Fibroblast of lung (primary cell): ENCODE measurements at regions not wholly inside any gene's neighbourhood (a gene's known extent, or its start where the extent isn't known, plus 50 kb on each side); places are given as distances from the start of the nearest gene placed in this dataset.

Source experiments
- DNase-seq, 2 donors: peaks; one replicate each; pipeline versions ENCODE4 v3.0.0 to v3.0.0-alpha.2; 2010; ENCODE audit warnings: low read depth in 2 of 2
- H2AFZ ChIP-seq: 2 replicates; pipeline ENCODE4 v1.5.1; 2012; ENCODE audit warnings: low read length, control low read depth, inconsistent platforms
- H3K27ac ChIP-seq: 2 replicates; pipeline ENCODE4 v1.5.1; 2011; ENCODE audit warnings: low read length, control low read depth; ENCODE audit not compliant: insufficient read depth
- H3K27me3 ChIP-seq: 2 replicates; pipeline ENCODE4 v1.5.1; 2011; ENCODE audit warnings: mild to moderate bottlenecking, low read length; ENCODE audit not compliant: control insufficient read depth, insufficient read depth
- H3K36me3 ChIP-seq: 2 replicates; pipeline ENCODE4 v1.5.1; 2011; ENCODE audit warnings: low read length; ENCODE audit not compliant: control insufficient read depth, insufficient read depth
- H3K4me1 ChIP-seq: 2 replicates; pipeline ENCODE4 v1.5.1; 2011; ENCODE audit warnings: low read length; ENCODE audit not compliant: control insufficient read depth, insufficient read depth; ENCODE audit errors: extremely low read depth
- H3K4me2 ChIP-seq: 2 replicates; pipeline ENCODE4 v1.5.1; 2011; ENCODE audit warnings: low read length, control low read depth; ENCODE audit not compliant: insufficient read depth; ENCODE audit errors: extremely low read depth
- H3K4me3 ChIP-seq, 4 experiments: fragments of 200-600 bp in 1 of 4; sonication (generic) in 1 of 4; replicated peaks in 1 of 4; 2 replicates each; pipeline ENCODE4 v1.5.1; 2011 to 2016; ENCODE audit warnings: low read length in 4 of 4, low read depth in 3 of 4, mild to moderate bottlenecking in 3 of 4, control low read depth in 2 of 4, inconsistent platforms in 1 of 4, mixed read lengths in 1 of 4; ENCODE audit not compliant: insufficient read depth in 1 of 4; ENCODE audit errors: control extremely low read depth in 1 of 4
- H3K79me2 ChIP-seq: 2 replicates; pipeline ENCODE4 v1.5.1; 2012; ENCODE audit warnings: mild to moderate bottlenecking, low read length, inconsistent platforms; ENCODE audit not compliant: control insufficient read depth, insufficient read depth
- H3K9ac ChIP-seq: 2 replicates; pipeline ENCODE4 v1.5.1; 2011; ENCODE audit warnings: mild to moderate bottlenecking, low read length, control low read depth; ENCODE audit not compliant: insufficient read depth
- H3K9me3 ChIP-seq: 2 replicates; pipeline ENCODE4 v1.5.1; 2012; ENCODE audit warnings: low read depth, low read length; ENCODE audit not compliant: control insufficient read depth, insufficient read depth
- H4K20me1 ChIP-seq: 2 replicates; pipeline ENCODE4 v1.5.1; 2011; ENCODE audit warnings: low read length; ENCODE audit not compliant: control insufficient read depth, insufficient read depth; ENCODE audit errors: extremely low read depth
- EZH2 ChIP-seq: IDR thresholded peaks from 2 replicates; pipeline ENCODE4 v1.5.1; 2012; ENCODE audit warnings: low read length, control low read depth, mild to moderate bottlenecking; ENCODE audit errors: missing control alignments
- TF ChIP-seq, protein P1 (sequence below), 2 donors: IDR thresholded peaks in 1 of 2; conservative IDR thresholded peaks in 1 of 2; 1 replicate in 1 of 2; 2 replicates in 1 of 2; pipeline ENCODE4 v1.5.1; 2011 to 2012; ENCODE audit warnings: low read length in 2 of 2, control low read depth in 1 of 2, inconsistent platforms in 1 of 2, low read depth in 1 of 2, mild to moderate bottlenecking in 1 of 2

DNA sequence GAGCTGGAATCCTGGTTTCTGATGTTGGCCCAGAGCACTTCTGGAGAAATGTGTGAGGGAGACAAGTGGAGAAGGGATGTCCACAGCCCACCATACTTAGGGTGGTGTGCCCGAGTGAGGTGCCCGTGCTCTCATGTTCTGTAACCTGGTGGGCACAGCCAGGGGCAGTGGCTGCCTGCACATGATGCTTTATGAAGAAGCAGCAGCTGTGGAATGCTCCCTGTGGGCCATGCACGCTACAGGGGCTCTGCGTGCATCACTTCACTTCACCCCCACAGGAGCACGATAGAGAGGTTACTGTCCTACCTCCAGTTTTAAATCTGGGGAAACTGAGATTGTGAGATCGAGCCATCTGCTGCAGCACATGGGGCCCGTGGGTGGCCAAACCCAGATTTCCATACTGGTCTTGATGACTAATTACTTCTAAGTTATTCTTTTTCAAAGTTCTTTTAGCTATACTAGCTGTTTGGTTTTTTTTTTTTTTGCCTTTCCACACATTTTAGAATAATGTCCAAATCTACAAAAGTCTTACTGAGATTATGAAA lies 441.6 kb downstream of the GADD45G start:
- Histone ChIP-seq H3K4me3 (no peak overlapping the region), H3K4me2 (no peak overlapping the region), H3K36me3 (no peaks in the 10 kb centered on the region), H3K27me3 (no peaks in the 10 kb centered on the region), H3K9me3 (no peaks in the 10 kb centered on the region), H3K9ac (no peak overlapping the region), H3K79me2 (no peaks in the 10 kb centered on the region), H2AFZ (no peak overlapping the region), H3K27ac (no peak overlapping the region), H3K4me1 (no peaks in the 10 kb centered on the region), H4K20me1 (no peaks in the 10 kb centered on the region)
- no peak for DNase-seq
- TF ChIP-seq EZH2 = no peak
- TF ChIP-seq, protein P1, sequence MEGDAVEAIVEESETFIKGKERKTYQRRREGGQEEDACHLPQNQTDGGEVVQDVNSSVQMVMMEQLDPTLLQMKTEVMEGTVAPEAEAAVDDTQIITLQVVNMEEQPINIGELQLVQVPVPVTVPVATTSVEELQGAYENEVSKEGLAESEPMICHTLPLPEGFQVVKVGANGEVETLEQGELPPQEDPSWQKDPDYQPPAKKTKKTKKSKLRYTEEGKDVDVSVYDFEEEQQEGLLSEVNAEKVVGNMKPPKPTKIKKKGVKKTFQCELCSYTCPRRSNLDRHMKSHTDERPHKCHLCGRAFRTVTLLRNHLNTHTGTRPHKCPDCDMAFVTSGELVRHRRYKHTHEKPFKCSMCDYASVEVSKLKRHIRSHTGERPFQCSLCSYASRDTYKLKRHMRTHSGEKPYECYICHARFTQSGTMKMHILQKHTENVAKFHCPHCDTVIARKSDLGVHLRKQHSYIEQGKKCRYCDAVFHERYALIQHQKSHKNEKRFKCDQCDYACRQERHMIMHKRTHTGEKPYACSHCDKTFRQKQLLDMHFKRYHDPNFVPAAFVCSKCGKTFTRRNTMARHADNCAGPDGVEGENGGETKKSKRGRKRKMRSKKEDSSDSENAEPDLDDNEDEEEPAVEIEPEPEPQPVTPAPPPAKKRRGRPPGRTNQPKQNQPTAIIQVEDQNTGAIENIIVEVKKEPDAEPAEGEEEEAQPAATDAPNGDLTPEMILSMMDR (conservative IDR thresholded peaks at IDR 0.05 in 1 of 2, IDR thresholded peaks at IDR 0.05 in 1 of 2; ENCODE audit: low read depth in 1 of 2, low read length in 2 of 2) = no peak

DNA sequence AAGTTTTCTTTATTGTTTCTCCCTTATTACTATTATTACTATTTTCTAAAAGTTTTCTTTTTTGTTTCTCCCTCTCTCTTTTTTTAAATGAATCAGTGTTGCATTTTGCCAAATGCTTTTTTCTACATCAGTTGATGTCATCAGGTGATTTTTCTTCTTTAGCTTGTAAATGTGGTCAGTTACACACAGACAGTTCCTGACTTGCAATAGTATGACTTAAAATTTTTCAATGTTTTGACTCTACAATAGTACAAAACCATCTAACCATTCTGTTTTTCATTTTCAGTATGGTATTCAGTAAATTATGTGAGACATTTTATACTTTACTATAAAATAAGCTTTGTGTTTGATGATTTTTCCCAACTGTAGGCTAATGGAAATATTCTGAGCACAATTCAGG lies 443.0 kb downstream of the GADD45G start:
- Histone ChIP-seq H3K9me3 (no peaks in the 10 kb centered on the region), H3K9ac (no peak overlapping the region), H3K36me3 (no peaks in the 10 kb centered on the region), H3K4me1 (no peaks in the 10 kb centered on the region), H3K27me3 (no peaks in the 10 kb centered on the region), H3K79me2 (no peaks in the 10 kb centered on the region), H4K20me1 (no peaks in the 10 kb centered on the region), H3K4me2 (no peak overlapping the region), H3K27ac (no peak overlapping the region), H2AFZ (no peak overlapping the region), H3K4me3 (no peak overlapping the region)
- TF ChIP-seq, protein P1 (conservative IDR thresholded peaks at IDR 0.05 in 1 of 2, IDR thresholded peaks at IDR 0.05 in 1 of 2; ENCODE audit: low read depth in 1 of 2, low read length in 2 of 2) = no peak
- no peak for TF ChIP-seq EZH2
- no peak for DNase-seq

GRCh38 chr9:90052366-90052765 lies 447.6 kb downstream of the GADD45G start:
- H3K4me2 ChIP-seq = no peak overlapping the region
- H3K9me3 ChIP-seq = no peaks in the 10 kb centered on the region
- no peak for DNase-seq
- H2AFZ ChIP-seq = no peak overlapping the region
- TF ChIP-seq, protein P1 (conservative IDR thresholded peaks at IDR 0.05 in 1 of 2, IDR thresholded peaks at IDR 0.05 in 1 of 2; ENCODE audit: low read depth in 1 of 2, low read length in 2 of 2) = no peak
- no peaks in the 10 kb centered on the region for H4K20me1 ChIP-seq
- H3K79me2 ChIP-seq = no peaks in the 10 kb centered on the region
- no peak overlapping the region for H3K9ac ChIP-seq
- no peaks in the 10 kb centered on the region for H3K4me1 ChIP-seq
- no peaks in the 10 kb centered on the region for H3K27me3 ChIP-seq
- no peaks in the 10 kb centered on the region for H3K36me3 ChIP-seq
- no peak overlapping the region for H3K4me3 ChIP-seq
- no peak overlapping the region for H3K27ac ChIP-seq
